K562 (cell line): ENCODE measurements at regions not wholly inside any gene's neighbourhood (a gene's known extent, or its start where the extent isn't known, plus 50 kb on each side); places are given as distances from the start of the nearest gene placed in this dataset.
"Not testable (repeated sequence)": the region's sequence is repeated elsewhere in the genome, so short reads cannot be mapped to it uniquely, and the experiment has no call there.

Experiments
- ATAC-seq: fragments of 200-7000 bp; cut with Tn5 transposase; 3 replicates; pipeline ENCODE4 v1.9.1; 2020; ENCODE audit warnings: moderate library complexity
- BruUV-seq: library from RNA; stranded (reverse); fragments of 400-500 nt; replicated peaks from 2 replicates; lab custom pipeline; 2021; lab: Mats Ljungman, UMichigan
- CTCF ChIA-PET: fragments of 300-600 bp; formaldehyde crosslinking; extraction: SDS; loops from one replicate; lab custom pipeline; 2021; ENCODE audit warnings: low intra/inter-chr PET ratio; lab: Yijun Ruan, JAX
- POLR2A ChIA-PET: fragments of 300-600, 350-650 bp; sonication (Branson Sonifier 250); formaldehyde crosslinking; extraction: SDS; loops from one replicate; lab custom pipeline; 2021; ENCODE audit warnings: antibody characterized with exemption, inconsistent platforms; lab: Yijun Ruan, JAX
- DNase-seq, 4 experiments: peaks; one replicate each; pipeline versions ENCODE4 v3.0.0 to v3.0.0-alpha.2; 2011 to 2018; ENCODE audit warnings: low spot score in 3 of 4, mixed read lengths in 3 of 4; ENCODE audit errors: extremely low read depth in 1 of 4
- FAIRE-seq: peaks from 2 replicates; lab custom pipeline; 2011; peaks lifted over from hg19 to GRCh38; lab: Jason Lieb, UNC
- H2AFZ ChIP-seq: 2 replicates; pipeline ENCODE4 v1.6.0; 2011; ENCODE audit warnings: low read depth, low read length, control low read depth, inconsistent platforms
- H3K27ac ChIP-seq: fragments of 200-600 bp; 3 replicates; pipeline ENCODE4 v1.8.0; 2011; ENCODE audit warnings: low read depth, mild to moderate bottlenecking, control low read depth, inconsistent platforms, low read length, moderate library complexity, mixed read lengths; ENCODE audit errors: extremely low read depth
- H3K27me3 ChIP-seq, 2 experiments: fragments of 300-600 bp in 1 of 2; 2 replicates in 1 of 2; 3 replicates in 1 of 2; pipeline versions ENCODE4 v1.6.0 to v1.8.0; 2011; ENCODE audit warnings: inconsistent platforms in 2 of 2, low read length in 2 of 2, mild to moderate bottlenecking in 1 of 2, mixed read lengths in 1 of 2, moderate library complexity in 1 of 2; ENCODE audit not compliant: control insufficient read depth in 2 of 2, insufficient read depth in 2 of 2
- H3K36me3 ChIP-seq: fragments of 300-600 bp; 3 replicates; pipeline ENCODE4 v1.8.0; 2011; ENCODE audit warnings: mild to moderate bottlenecking, low read length, inconsistent platforms; ENCODE audit not compliant: control insufficient read depth, insufficient read depth
- H3K4me1 ChIP-seq, 2 experiments: fragments of 200-600 bp in 1 of 2; replicated peaks in 1 of 2; 2 replicates in 1 of 2; 3 replicates in 1 of 2; pipeline versions ENCODE4 v1.5.1 to v1.8.0; 2011; ENCODE audit warnings: inconsistent platforms in 2 of 2, low read length in 2 of 2, mild to moderate bottlenecking in 1 of 2, mixed read lengths in 1 of 2, moderate library complexity in 1 of 2; ENCODE audit not compliant: control insufficient read depth in 2 of 2, insufficient read depth in 2 of 2
- H3K4me2 ChIP-seq: 2 replicates; pipeline ENCODE4 v1.6.1; 2011; ENCODE audit warnings: low read length, control low read depth, inconsistent platforms, mixed read lengths; ENCODE audit not compliant: insufficient read depth
- H3K4me3 ChIP-seq: fragments of 200-600 bp; sonication (generic), shearing (Covaris generic); 2 replicates; pipeline ENCODE4 v1.5.1; 2016; ENCODE audit warnings: control low read depth, inconsistent platforms
- H3K79me2 ChIP-seq: fragments of 200-600 bp; 3 replicates; pipeline ENCODE4 v1.8.0; 2011; ENCODE audit warnings: low read length, inconsistent platforms; ENCODE audit not compliant: control insufficient read depth, insufficient read depth
- H3K9ac ChIP-seq, 2 experiments: 2 replicates each; pipeline versions ENCODE4 v1.6.0 to v1.6.1; 2011; ENCODE audit warnings: low read depth in 2 of 2, low read length in 2 of 2, control low read depth in 1 of 2, inconsistent platforms in 1 of 2, mild to moderate bottlenecking in 1 of 2, mixed read lengths in 1 of 2; ENCODE audit not compliant: insufficient read depth in 1 of 2
- H3K9me1 ChIP-seq: one replicate; pipeline ENCODE4 v1.6.0; 2011; ENCODE audit warnings: inconsistent platforms, mild to moderate bottlenecking, low read length, moderate library complexity; ENCODE audit not compliant: control insufficient read depth, insufficient read depth
- H3K9me3 ChIP-seq: replicated peaks from 2 replicates; pipeline ENCODE4 v1.5.1; 2011; ENCODE audit warnings: low read depth, low read length, inconsistent platforms; ENCODE audit not compliant: control insufficient read depth, insufficient read depth
- H4K20me1 ChIP-seq: replicated peaks from 2 replicates; pipeline ENCODE4 v1.6.1; 2011; ENCODE audit warnings: low read length, inconsistent platforms, mixed read lengths; ENCODE audit not compliant: control insufficient read depth, insufficient read depth
- WGBS: fragments of 100-300 bp; shearing (Covaris generic); methylation state at CpG from one replicate; pipeline ENCODE4 v1.1.6; 2016; ENCODE audit warnings: low coverage, mixed read lengths; ENCODE audit not compliant: insufficient coverage; ENCODE audit errors: missing lambda C conversion rate; 5-methylcytosine and 5-hydroxymethylcytosine counted together
- in situ Hi-C: fragments of 300-500 bp; cut with MboI; formaldehyde crosslinking; loops from 4 replicates; pipeline ENCODE4 v1.15.0; 2018; ENCODE audit warnings: inconsistent platforms, mixed read lengths
- intact Hi-C: fragments of 100-400 bp; cut with micrococcal nuclease; formaldehyde crosslinking; loops from 2 replicates; pipeline ENCODE4 v1.14.2; 2022

DNA sequence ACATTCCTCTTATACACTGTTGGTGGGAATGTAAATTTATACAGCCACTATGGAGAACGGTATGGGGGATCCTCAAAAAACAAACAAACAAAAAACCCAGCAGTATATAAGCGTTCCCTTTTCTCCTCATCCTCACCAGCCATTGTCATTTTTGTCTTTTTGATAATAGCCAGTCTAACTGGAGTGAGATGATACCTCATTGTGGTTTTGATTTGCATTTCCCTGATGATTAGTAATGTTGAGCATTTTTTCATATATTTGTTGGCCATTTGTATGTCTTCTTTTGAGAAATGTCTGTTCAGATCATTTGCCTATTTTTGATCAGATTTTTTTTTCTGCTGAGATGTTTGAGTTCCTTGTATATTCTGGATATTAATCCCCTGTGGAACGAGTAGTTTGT is 76.1 kb downstream of the TEX35 start:
- H3K36me3 ChIP-seq, CTCF ChIA-PET, H3K4me1 ChIP-seq, H3K27ac ChIP-seq, H3K9me1 ChIP-seq, H3K79me2 ChIP-seq, H3K4me3 ChIP-seq, BruUV-seq, H2AFZ ChIP-seq, H3K9ac ChIP-seq, in situ Hi-C loops, intact Hi-C loops, FAIRE-seq, ATAC-seq, H3K9me3 ChIP-seq, H4K20me1 ChIP-seq, H3K4me2 ChIP-seq, POLR2A ChIA-PET, H3K27me3 ChIP-seq, DNase-seq: not testable (repeated sequence)
- WGBS = 0% methylated on average over 3 of the region's 3 CpGs

GRCh38 chr1:178591811-178592210 is 78.9 kb downstream of the TEX35 start:
- H3K4me1 ChIP-seq, H3K79me2 ChIP-seq, BruUV-seq, H2AFZ ChIP-seq, H3K9ac ChIP-seq, CTCF ChIA-PET, DNase-seq, in situ Hi-C loops, H4K20me1 ChIP-seq, POLR2A ChIA-PET, ATAC-seq, H3K4me2 ChIP-seq, H3K27me3 ChIP-seq, FAIRE-seq, H3K4me3 ChIP-seq, H3K36me3 ChIP-seq, H3K9me1 ChIP-seq, H3K27ac ChIP-seq, H3K9me3 ChIP-seq, intact Hi-C loops: not testable (repeated sequence)
- 4% methylated on average over 1 of the region's 1 CpG for WGBS
